Naive B cell (primary cell): ENCODE measurements at regions not wholly inside any gene's neighbourhood (a gene's known extent, or its start where the extent isn't known, plus 50 kb on each side); places are given as distances from the start of the nearest gene placed in this dataset.
"Not testable (repeated sequence)": the region's sequence is repeated elsewhere in the genome, so short reads cannot be mapped to it uniquely, and the experiment has no call there.

Experiments used
- ATAC-seq, 2 donors: fragments of 150-1000 bp; cut with Tn5 transposase; 2 replicates each; pipeline ENCODE4 v1.10.0; 2021; ENCODE audit warnings: low read depth in 2 of 2, mild to moderate bottlenecking in 2 of 2, moderate library complexity in 2 of 2
- DNase-seq: peaks from one replicate; pipeline ENCODE4 v3.0.0; 2022
- H3K27ac Mint-ChIP-seq, 6 donors: one replicate each; pipeline ENCODE4 v1.8.0; 2020 to 2022; ENCODE audit warnings: mild to moderate bottlenecking in 6 of 6, mixed read lengths in 6 of 6, moderate library complexity in 5 of 6, inconsistent platforms in 2 of 6
- H3K27me3 Mint-ChIP-seq, 3 donors: one replicate each; pipeline ENCODE4 v1.8.0; 2021 to 2022; ENCODE audit warnings: mixed read lengths in 3 of 3, mild to moderate bottlenecking in 1 of 3
- H3K36me3 Mint-ChIP-seq, 2 donors: one replicate each; pipeline ENCODE4 v1.8.0; 2020 to 2022; ENCODE audit warnings: mixed read lengths in 2 of 2, inconsistent platforms in 1 of 2, mild to moderate bottlenecking in 1 of 2
- H3K4me1 Mint-ChIP-seq, 3 donors: one replicate each; pipeline ENCODE4 v1.8.0; 2020 to 2022; ENCODE audit warnings: mixed read lengths in 3 of 3, inconsistent platforms in 1 of 3, mild to moderate bottlenecking in 1 of 3, moderate library complexity in 1 of 3
- H3K4me3 Mint-ChIP-seq, 8 donors: one replicate each; pipeline ENCODE4 v1.8.0; 2020 to 2022; ENCODE audit warnings: mild to moderate bottlenecking in 8 of 8, mixed read lengths in 8 of 8, moderate library complexity in 8 of 8, inconsistent platforms in 2 of 8
- H3K9me3 Mint-ChIP-seq, 7 donors: one replicate each; pipeline ENCODE4 v1.8.0; 2020 to 2022; ENCODE audit warnings: mixed read lengths in 7 of 7, mild to moderate bottlenecking in 5 of 7, inconsistent platforms in 2 of 7, moderate library complexity in 1 of 7

DNA sequence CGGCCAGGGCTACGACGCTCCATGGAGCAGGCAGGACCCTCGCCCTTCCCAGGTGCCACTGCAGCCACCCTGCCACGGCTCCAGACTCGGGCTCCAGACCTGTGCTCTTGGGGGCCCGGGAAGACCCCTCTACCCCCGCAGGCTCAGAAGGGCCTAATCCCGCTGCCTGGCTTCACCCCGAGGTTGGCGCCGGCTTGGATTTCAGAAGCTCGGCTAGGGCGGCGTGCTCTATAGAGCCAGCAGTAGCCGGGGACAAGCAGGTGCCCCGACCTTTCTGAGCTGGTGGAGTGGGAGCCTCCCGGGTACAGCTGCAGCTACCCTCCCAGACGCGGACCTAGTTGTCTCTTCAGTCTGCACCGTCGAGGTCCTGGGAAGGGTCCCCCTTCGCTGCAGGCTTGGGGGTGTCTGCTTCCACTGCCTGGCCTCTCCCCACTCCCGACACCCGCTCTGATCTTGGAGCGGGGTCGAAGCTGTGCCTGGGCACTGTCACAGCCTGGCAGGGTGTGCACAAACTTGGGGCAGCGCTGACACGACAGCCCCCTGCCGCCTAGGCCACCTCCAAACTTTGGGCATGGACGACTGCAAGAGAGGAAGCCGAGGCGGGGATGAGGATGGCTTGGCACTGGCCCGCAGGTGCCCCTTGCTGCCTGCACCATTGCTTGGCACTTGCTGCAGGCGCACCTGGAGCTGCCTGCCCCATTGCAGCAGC lies 1366.1 kb upstream of the CDH9 start:
- no peak for DNase-seq

DNA sequence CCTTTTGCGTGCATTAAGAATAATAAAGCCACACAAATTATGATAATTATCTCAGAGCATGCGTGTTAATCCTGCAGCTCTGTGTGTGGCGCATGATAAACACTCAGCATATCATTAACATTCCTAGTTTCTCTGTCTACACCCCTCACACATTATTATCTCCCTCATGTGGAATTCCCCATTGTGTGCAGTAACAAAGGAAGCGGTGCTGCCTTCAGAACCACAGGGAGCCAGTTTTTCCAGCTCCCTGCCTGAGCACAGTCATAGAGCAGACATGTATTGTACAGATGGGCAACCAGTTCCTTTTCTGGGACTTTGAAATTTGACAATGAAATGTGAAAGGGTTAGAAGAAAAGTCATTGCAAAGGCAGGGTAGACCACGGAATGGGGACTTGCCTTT lies 1365.5 kb upstream of the CDH9 start:
- DNase-seq: no peak
- no peaks in the 10 kb centered on the region for H3K27me3 Mint-ChIP-seq
- H3K4me1 Mint-ChIP-seq: no peaks in the 10 kb centered on the region
- ATAC-seq: no peak
- H3K27ac Mint-ChIP-seq: no peak overlapping the region
- H3K9me3 Mint-ChIP-seq: peaks cover 0 to 14% (median 9%) of the 10 kb centered on the region in 7 donors
- peak overlapping the region in 1 of 8 donors; percentile 12 for H3K4me3 Mint-ChIP-seq
- H3K36me3 Mint-ChIP-seq: no peaks in the 10 kb centered on the region

More for the DNA sequence above, 1366.1 kb upstream of the CDH9 start:
- H3K4me3 Mint-ChIP-seq: no peak overlapping the region
- H3K36me3 Mint-ChIP-seq: no peaks in the 10 kb centered on the region
- no peak for ATAC-seq
- no peaks in the 10 kb centered on the region for H3K4me1 Mint-ChIP-seq
- H3K27ac Mint-ChIP-seq: no peak overlapping the region
- no peaks in the 10 kb centered on the region for H3K27me3 Mint-ChIP-seq
- H3K9me3 Mint-ChIP-seq: peaks cover 0 to 14% (median 9%) of the 10 kb centered on the region in 7 donors

DNA sequence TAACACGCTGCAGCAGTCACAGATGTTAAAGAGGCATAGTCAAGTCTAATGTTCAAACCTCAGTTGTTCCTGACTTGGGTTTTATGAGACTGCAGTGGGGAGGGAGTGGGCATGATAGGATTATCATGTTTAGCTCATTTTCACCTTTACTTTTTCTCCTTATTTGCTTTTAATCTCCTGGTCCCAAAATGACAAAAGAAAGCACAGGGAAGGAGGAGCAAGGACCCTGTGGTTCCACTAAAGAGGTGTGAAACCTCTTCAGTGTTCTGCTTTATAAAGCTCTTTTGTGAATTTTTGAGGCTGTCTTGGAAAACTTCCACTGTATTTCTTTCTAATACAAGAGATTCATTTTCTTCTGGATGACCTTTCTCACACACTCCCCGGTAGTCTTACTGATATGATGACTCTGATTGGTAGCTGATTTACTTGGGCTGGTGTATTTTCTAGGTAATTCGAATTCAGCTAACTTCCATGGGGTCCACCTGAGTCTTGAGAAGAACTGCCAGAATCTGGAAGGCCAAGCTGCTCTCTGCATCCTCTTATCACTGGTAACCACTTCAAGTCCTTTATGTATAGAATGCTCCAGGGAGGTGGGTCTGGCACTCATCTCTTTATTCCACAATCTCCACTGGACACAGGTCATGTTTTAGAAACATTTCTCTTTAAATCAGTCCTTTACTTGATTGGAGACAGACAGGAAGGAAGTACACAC lies 1364.4 kb upstream of the CDH9 start:
- ATAC-seq (no peak), DNase-seq (no peak)
- Mint-ChIP-seq H3K4me3 (no peak overlapping the region), H3K9me3 (peaks cover 0 to 13% (median 9%) of the 10 kb centered on the region in 7 donors), H3K27ac (no peak overlapping the region), H3K4me1 (no peaks in the 10 kb centered on the region), H3K27me3 (no peaks in the 10 kb centered on the region), H3K36me3 (no peaks in the 10 kb centered on the region)

DNA sequence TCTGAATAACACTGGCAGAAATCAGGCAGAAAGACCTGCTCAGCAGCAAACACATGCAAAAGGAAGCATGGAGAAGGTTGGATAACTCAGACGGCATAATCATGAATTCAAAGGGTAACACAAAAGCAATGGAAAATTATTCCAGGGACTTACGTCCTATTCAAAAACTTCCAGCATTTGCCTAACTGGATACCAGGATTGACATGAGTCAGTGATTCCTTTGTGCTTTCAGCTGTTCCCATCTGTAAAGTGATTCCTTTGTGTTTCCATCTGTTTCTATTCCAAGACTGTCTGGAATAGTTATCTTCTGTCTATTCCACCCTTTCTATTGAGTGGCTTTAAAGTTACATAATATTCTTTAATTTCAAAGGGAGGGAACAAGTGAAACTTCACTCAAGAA lies 1361.7 kb upstream of the CDH9 start:
- Mint-ChIP-seq H3K27ac (no peak overlapping the region), H3K27me3 (no peaks in the 10 kb centered on the region), H3K4me3 (no peak overlapping the region), H3K36me3 (no peaks in the 10 kb centered on the region), H3K4me1 (no peaks in the 10 kb centered on the region), H3K9me3 (peaks cover 0 to 8% (median 4%) of the 10 kb centered on the region in 7 donors)
- ATAC-seq: no peak
- DNase-seq: no peak

DNA sequence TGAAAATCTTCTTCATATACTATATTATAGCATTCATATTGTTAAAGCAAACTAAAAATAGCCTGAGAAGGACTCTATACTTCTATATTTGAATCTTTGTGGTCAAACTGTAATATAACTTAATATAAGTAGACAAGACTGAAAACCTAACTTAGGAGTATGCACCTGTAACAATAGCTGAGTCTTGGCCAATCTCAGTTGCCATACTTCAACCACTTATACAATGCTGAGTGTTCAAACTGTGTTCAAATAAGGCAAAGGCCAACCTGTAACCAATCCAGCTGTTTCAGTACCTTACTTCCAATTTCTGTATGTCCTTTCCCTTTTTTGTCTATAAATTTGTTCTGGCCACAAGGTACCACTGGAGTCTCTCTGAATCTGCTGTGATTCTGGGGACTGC lies 1360.8 kb upstream of the CDH9 start:
- ATAC-seq (no peak), DNase-seq (no peak)
- no peaks in the 10 kb centered on the region for H3K36me3 Mint-ChIP-seq
- H3K27me3 Mint-ChIP-seq: no peaks in the 10 kb centered on the region
- H3K4me3 Mint-ChIP-seq: no peak overlapping the region
- H3K27ac Mint-ChIP-seq: no peak overlapping the region
- H3K4me1 Mint-ChIP-seq: no peaks in the 10 kb centered on the region
- H3K9me3 Mint-ChIP-seq: peaks cover 0 to 8% (median 4%) of the 10 kb centered on the region in 7 donors

DNA sequence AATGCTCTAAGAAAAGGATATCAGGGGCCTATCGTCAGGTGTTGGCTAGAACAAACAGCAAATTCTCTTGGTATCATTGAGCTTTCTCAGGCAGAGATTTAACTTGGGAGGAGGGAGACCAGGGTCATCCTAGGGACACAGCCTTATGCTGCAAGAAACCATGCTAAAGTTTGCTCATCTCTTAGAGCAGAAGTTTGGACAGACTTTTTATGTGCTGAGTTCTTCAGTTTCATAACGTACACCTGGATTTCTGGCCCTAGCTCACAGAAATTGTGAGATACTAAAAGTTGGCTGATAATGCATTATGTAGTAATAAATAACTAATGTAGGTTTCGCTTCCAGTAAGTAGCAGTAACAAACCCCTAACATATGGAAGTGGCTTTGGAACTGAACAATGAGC lies 1359.8 kb upstream of the CDH9 start:
- Mint-ChIP-seq H3K27me3 (no peaks in the 10 kb centered on the region), H3K9me3 (peaks cover 0 to 6% (median 4%) of the 10 kb centered on the region in 7 donors), H3K27ac (no peak overlapping the region), H3K36me3 (no peaks in the 10 kb centered on the region), H3K4me3 (no peak overlapping the region), H3K4me1 (no peaks in the 10 kb centered on the region)
- no peak for DNase-seq
- ATAC-seq: no peak

DNA sequence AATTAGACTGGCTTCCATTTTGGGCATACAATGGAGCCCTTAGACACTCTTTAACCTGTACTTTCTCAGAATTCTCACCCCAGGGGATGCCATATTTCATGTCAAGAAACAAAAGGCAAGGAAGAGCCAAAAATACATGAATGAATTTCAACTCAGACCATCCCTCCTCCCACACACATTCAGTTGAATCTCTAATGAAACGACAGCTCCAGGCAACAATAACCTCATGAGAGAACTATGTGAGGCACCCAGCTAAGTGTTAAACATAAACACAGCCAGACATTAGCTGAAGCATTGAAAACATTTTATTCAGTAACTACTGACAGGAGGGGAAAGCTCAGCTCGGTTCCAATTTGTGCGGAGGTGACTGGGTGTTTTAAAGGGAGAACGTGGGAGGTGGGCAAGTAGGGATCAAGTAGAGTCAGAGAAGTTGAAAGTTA lies 1359.1 kb upstream of the CDH9 start:
- no peaks in the 10 kb centered on the region for H3K4me1 Mint-ChIP-seq
- peaks cover 0 to 7% (median 2%) of the 10 kb centered on the region in 7 donors for H3K9me3 Mint-ChIP-seq
- no peaks in the 10 kb centered on the region for H3K36me3 Mint-ChIP-seq
- no peaks in the 10 kb centered on the region for H3K27me3 Mint-ChIP-seq
- ATAC-seq: no peak
- no peak overlapping the region for H3K27ac Mint-ChIP-seq
- no peak for DNase-seq
- H3K4me3 Mint-ChIP-seq: no peak overlapping the region

DNA sequence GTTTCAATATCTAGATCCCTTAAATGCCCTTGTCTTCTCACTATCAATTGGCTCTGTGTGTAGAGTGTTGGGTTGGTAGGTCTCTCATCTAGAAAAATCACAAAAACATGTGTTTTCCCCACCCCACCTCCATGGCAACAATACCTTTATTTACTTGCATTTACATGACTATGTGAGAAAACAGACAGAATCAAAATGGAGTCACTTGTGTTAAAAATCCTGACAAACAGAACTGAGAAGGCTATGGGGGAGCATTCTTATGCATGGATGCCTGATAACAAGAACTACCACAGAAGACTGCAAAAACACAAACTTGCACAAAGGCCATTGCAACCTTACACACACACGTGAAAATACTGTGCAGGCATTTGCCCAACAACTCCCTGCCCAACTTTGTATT lies 1352.9 kb upstream of the CDH9 start:
- Mint-ChIP-seq H3K9me3 (peaks cover 0 to 7% (median 0%) of the 10 kb centered on the region in 7 donors), H3K27me3 (no peaks in the 10 kb centered on the region), H3K4me1 (no peaks in the 10 kb centered on the region), H3K4me3 (no peak overlapping the region), H3K36me3 (no peaks in the 10 kb centered on the region), H3K27ac (no peak overlapping the region)
- no peak for ATAC-seq
- no peak for DNase-seq

DNA sequence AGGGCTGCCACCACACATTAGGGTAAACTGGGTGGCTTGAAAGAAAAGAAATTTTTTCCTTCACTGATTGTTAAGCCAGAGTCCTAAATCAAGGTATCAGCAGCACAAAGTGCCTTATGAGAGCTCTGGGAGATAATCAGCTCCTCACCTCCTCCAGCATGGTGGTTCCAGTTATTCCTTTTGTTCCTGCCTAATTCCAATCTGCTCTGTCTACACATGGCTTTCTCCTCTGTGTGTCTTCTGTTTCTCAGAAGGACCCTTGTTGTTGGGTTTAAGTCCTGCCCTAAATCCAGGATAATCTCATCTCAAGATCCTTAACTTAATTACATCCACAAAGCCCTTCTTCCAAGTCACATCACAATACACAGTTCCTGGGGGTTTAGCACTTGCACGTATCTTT lies 1352.0 kb upstream of the CDH9 start:
- Mint-ChIP-seq H3K4me1 (no peaks in the 10 kb centered on the region), H3K4me3 (no peak overlapping the region), H3K27ac (no peak overlapping the region), H3K9me3 (peaks cover 0 to 7% (median 0%) of the 10 kb centered on the region in 7 donors), H3K36me3 (no peaks in the 10 kb centered on the region), H3K27me3 (no peaks in the 10 kb centered on the region)
- no peak for ATAC-seq
- no peak for DNase-seq

DNA sequence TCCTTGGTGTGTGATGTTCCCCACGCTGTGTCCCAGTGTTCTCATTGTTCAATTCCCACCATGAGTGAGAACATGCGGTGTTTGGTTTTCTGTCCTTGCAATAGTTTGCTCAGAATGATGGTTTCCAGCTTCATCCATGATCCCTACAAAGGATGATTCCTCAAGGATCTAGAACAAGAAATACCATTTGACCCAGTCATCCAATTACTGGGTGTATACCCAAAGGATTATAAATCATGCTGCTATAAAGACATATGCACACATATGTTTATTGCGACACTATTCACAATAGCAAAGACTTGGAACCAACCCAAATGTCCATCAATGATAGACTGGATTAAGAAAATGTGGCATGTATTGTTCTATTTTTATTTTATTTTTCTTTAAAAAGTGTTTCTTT lies 1351.3 kb upstream of the CDH9 start:
- H3K27me3 Mint-ChIP-seq, H3K27ac Mint-ChIP-seq, H3K4me1 Mint-ChIP-seq, H3K4me3 Mint-ChIP-seq, DNase-seq, ATAC-seq, H3K9me3 Mint-ChIP-seq, H3K36me3 Mint-ChIP-seq: not testable (repeated sequence)

DNA sequence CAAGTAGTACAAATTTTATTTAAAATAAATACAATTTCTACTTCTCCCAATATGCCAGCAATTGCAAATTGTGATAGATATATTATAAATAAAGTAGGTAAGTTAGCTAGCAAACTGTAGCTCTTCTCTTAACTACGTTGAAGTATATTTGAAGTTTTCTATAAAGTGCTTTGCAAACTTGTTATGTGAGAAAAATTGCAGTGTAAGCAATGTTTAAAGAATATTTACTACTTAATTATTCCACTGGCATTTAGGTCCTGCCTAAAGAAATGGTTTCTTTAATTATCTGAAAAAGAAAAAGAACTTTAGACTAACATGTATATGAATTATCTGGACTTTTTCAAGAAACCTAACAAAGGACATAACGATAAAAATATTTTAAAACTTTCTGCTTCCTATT lies 1350.0 kb upstream of the CDH9 start:
- Mint-ChIP-seq H3K27me3 (no peaks in the 10 kb centered on the region), H3K36me3 (no peaks in the 10 kb centered on the region), H3K9me3 (peaks cover 0 to 7% (median 0%) of the 10 kb centered on the region in 7 donors)

DNA sequence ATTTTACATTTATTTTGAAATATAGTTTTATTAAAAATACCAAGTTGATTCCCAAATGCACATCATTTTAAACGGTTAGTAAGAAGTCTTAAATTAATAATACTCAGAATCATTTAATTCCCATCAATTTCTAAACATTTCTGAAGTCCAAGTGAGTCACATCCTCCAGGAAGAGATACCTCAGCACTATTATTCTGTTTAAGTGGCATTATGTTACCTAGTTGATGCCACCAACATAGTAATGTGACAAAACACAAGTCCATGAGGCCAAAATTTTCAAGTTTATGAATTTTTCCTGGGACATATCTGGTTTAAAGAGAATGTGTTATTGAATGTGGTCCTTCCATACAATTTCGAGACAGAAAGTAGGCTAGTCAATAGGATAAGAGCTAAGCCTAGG lies 1348.3 kb upstream of the CDH9 start:
- H3K4me3 Mint-ChIP-seq: no peak overlapping the region
- H3K9me3 Mint-ChIP-seq: peaks cover 0 to 11% (median 0%) of the 10 kb centered on the region in 7 donors
- no peaks in the 10 kb centered on the region for H3K27me3 Mint-ChIP-seq
- no peaks in the 10 kb centered on the region for H3K36me3 Mint-ChIP-seq
- no peak overlapping the region for H3K27ac Mint-ChIP-seq
- ATAC-seq: no peak
- no peaks in the 10 kb centered on the region for H3K4me1 Mint-ChIP-seq
- no peak for DNase-seq

More for the DNA sequence above, 1350.0 kb upstream of the CDH9 start:
- Mint-ChIP-seq H3K4me1 (no peaks in the 10 kb centered on the region), H3K27ac (no peak overlapping the region), H3K4me3 (no peak overlapping the region)
- DNase-seq: no peak
- no peak for ATAC-seq

DNA sequence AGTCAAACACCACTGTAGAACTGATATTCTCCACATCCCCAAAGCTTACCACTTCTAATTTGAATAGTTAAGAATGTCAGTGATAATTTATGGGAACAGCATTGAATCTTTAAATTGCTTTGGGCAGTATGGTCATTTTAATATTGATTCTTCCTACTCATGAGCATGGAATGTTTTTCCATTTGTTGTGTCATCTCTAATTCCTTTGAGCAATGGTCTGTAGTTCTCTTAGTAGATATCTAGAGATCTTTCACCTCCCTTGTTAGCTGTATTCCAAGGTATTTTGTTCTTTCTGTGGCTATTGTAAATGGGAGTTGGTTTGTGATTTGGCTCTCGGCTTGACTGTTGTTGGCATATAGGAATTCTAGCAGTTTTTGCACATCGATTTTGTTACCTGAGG lies 1341.8 kb upstream of the CDH9 start:
- Mint-ChIP-seq H3K36me3 (no peaks in the 10 kb centered on the region), H3K4me1 (no peaks in the 10 kb centered on the region), H3K4me3 (no peak overlapping the region), H3K27ac (no peak overlapping the region), H3K9me3 (peaks cover 0 to 11% (median 9%) of the 10 kb centered on the region in 7 donors), H3K27me3 (no peaks in the 10 kb centered on the region)
- no peak for ATAC-seq
- DNase-seq: no peak

DNA sequence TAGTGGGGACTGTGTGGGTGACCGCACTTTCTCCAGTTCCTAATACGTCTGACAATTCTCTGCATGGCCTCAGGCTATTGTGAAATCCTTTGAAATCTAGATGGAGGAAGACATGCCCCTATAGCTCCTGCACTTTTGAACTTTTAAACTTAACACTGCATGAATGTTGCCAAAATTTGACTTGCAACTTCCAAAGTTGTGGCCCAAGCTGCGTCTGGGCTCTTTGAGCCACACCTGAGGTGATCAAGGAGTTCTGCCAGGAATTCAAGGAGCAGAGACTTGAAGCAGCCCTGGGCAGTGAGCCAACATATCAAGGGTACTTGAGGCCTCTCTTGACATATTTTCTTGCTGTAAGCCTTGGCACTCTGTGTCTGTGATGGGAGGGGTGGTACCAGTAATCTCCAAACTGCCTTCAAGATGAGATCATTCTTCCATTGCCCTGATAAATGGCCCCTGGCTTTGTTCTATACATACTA lies 1336.1 kb upstream of the CDH9 start:
- H3K27me3 Mint-ChIP-seq: no peaks in the 10 kb centered on the region
- H3K4me3 Mint-ChIP-seq: no peak overlapping the region
- no peak for ATAC-seq
- H3K27ac Mint-ChIP-seq: no peak overlapping the region
- H3K4me1 Mint-ChIP-seq: no peaks in the 10 kb centered on the region
- DNase-seq: no peak
- peaks cover 0 to 15% (median 9%) of the 10 kb centered on the region in 7 donors for H3K9me3 Mint-ChIP-seq
- no peaks in the 10 kb centered on the region for H3K36me3 Mint-ChIP-seq
